HepG2 (cell line): ENCODE measurements at regions not wholly inside any gene's neighbourhood (a gene's known extent, or its start where the extent isn't known, plus 50 kb on each side); places are given as distances from the start of the nearest gene placed in this dataset.
A peak's percentile ranks its signal among the peaks of the same experiment; 100 is the strongest.

Experiments used
- ATAC-seq: fragments of 200-7000 bp; cut with Tn5 transposase; 3 replicates; pipeline ENCODE4 v1.9.1; 2020; ENCODE audit warnings: mild to moderate bottlenecking, moderate library complexity
- BruUV-seq: library from RNA; stranded (reverse); fragments of 400-500 nt; replicated peaks from 2 replicates; lab custom pipeline; 2021; lab: Mats Ljungman, UMichigan
- CTCF ChIA-PET: fragments of 300-600 bp; formaldehyde crosslinking; extraction: SDS; loops from one replicate; lab custom pipeline; 2021; ENCODE audit warnings: low total read pairs, inconsistent platforms, low intra/inter-chr PET ratio; lab: Yijun Ruan, JAX
- POLR2A ChIA-PET: fragments of 350-600 bp; sonication (Branson Sonifier 250); formaldehyde crosslinking; loops from one replicate; lab custom pipeline; 2020; ENCODE audit warnings: antibody characterized with exemption, inconsistent platforms; lab: Yijun Ruan, JAX
- DNase-seq: peaks from one replicate; pipeline ENCODE4 v3.0.0-alpha.2; 2015; ENCODE audit warnings: low spot score
- FAIRE-seq: peaks from 3 replicates; lab custom pipeline; 2011; peaks lifted over from hg19 to GRCh38; lab: Jason Lieb, UNC
- H2AFZ ChIP-seq: one replicate; pipeline ENCODE4 v1.6.1; 2011; ENCODE audit warnings: low read length, inconsistent platforms
- H3K27ac ChIP-seq: fragments of 300-600 bp; 3 replicates; pipeline ENCODE4 v1.8.0; 2011; ENCODE audit warnings: mixed run types, mild to moderate bottlenecking, mixed read lengths, low read length, inconsistent platforms; ENCODE audit not compliant: insufficient read depth; ENCODE audit errors: extremely low read length
- H3K27me3 ChIP-seq, 2 experiments: fragments of 200-600 bp in 1 of 2; 2 replicates in 1 of 2; 3 replicates in 1 of 2; pipeline versions ENCODE4 v1.6.0 to v1.8.0; 2011; ENCODE audit warnings: low read length in 2 of 2, mild to moderate bottlenecking in 2 of 2, moderate library complexity in 2 of 2, inconsistent platforms in 1 of 2; ENCODE audit not compliant: insufficient read depth in 2 of 2, control insufficient read depth in 1 of 2
- H3K36me3 ChIP-seq, 2 experiments: fragments of 200-600 bp in 1 of 2; replicated peaks in 1 of 2; 2 replicates in 1 of 2; 3 replicates in 1 of 2; pipeline versions ENCODE4 v1.5.1 to v1.8.0; 2011; ENCODE audit warnings: low read length in 2 of 2, inconsistent platforms in 1 of 2; ENCODE audit not compliant: insufficient read depth in 2 of 2, control insufficient read depth in 1 of 2
- H3K4me1 ChIP-seq: 2 replicates; pipeline ENCODE4 v1.5.1; 2012; ENCODE audit warnings: low read length, inconsistent platforms; ENCODE audit not compliant: insufficient read depth
- H3K4me2 ChIP-seq: 2 replicates; pipeline ENCODE4 v1.6.0; 2011; ENCODE audit warnings: low read depth, low read length, inconsistent platforms
- H3K4me3 ChIP-seq, 3 experiments: fragments of 200-600 bp in 1 of 3; sonication (generic), shearing (Covaris generic) in 1 of 3; replicated peaks in 1 of 3; 2 replicates each; pipeline ENCODE4 v1.5.1; 2011 to 2016; ENCODE audit warnings: low read length in 3 of 3, inconsistent platforms in 2 of 3, low read depth in 2 of 3, mild to moderate bottlenecking in 2 of 3, control low read depth in 1 of 3, mixed read lengths in 1 of 3; ENCODE audit not compliant: insufficient read depth in 1 of 3
- H3K79me2 ChIP-seq: one replicate; pipeline ENCODE4 v1.6.1; 2011; ENCODE audit warnings: low read length, inconsistent platforms; ENCODE audit not compliant: insufficient read depth
- H3K9ac ChIP-seq: 2 replicates; pipeline ENCODE4 v1.6.0; 2011; ENCODE audit warnings: mild to moderate bottlenecking, low read depth, low read length, inconsistent platforms; ENCODE audit not compliant: insufficient read depth
- H3K9me3 ChIP-seq: 2 replicates; pipeline ENCODE4 v1.5.1; 2012; ENCODE audit warnings: mild to moderate bottlenecking, low read length
- H4K20me1 ChIP-seq: 2 replicates; pipeline ENCODE4 v1.6.0; 2011; ENCODE audit warnings: inconsistent platforms, mild to moderate bottlenecking, low read length, moderate library complexity; ENCODE audit not compliant: insufficient read depth
- CTCF ChIP-seq: sonication (generic); formaldehyde crosslinking; IDR thresholded peaks from 2 replicates; pipeline ENCODE4 v1.5.0; 2020; ENCODE audit warnings: mild to moderate bottlenecking, missing genetic modification reagents, moderate library complexity
- FOXM1 ChIP-seq: sonication (generic); formaldehyde crosslinking; IDR thresholded peaks from 2 replicates; pipeline ENCODE4 v1.5.0; 2020; ENCODE audit warnings: missing genetic modification reagents
- GFI1 ChIP-seq: sonication (generic); formaldehyde crosslinking; IDR thresholded peaks from 2 replicates; pipeline ENCODE4 v1.5.0; 2020; ENCODE audit warnings: missing genetic modification reagents, mild to moderate bottlenecking, borderline replicate concordance
- MZF1 ChIP-seq: sonication (generic); formaldehyde crosslinking; IDR thresholded peaks from 2 replicates; pipeline ENCODE4 v1.8.1; 2023; ENCODE audit warnings: mild to moderate bottlenecking, missing genetic modification reagents, borderline replicate concordance
- RAD21 ChIP-seq: fragments of 450-650 bp; formaldehyde crosslinking; IDR thresholded peaks from 2 replicates; pipeline ENCODE4 v1.5.0; 2020; ENCODE audit warnings: mild to moderate bottlenecking
- SMC3 ChIP-seq: IDR thresholded peaks from 2 replicates; pipeline ENCODE4 v1.6.1; 2011; ENCODE audit warnings: low read length, improper control_type of control experiment
- STAG1 ChIP-seq: sonication (generic); formaldehyde crosslinking; IDR thresholded peaks from 2 replicates; pipeline ENCODE4 v1.4.0; 2020; ENCODE audit warnings: missing genetic modification reagents
- ZNF746 ChIP-seq: sonication (generic); formaldehyde crosslinking; IDR thresholded peaks from 2 replicates; pipeline ENCODE4 v1.8.0; 2022; ENCODE audit warnings: mild to moderate bottlenecking, missing genetic modification reagents
- ZNF788 ChIP-seq: sonication (generic); formaldehyde crosslinking; IDR thresholded peaks from 2 replicates; pipeline ENCODE4 v1.5.0; 2020; ENCODE audit warnings: mild to moderate bottlenecking, missing genetic modification reagents, borderline replicate concordance
- WGBS: methylation state at CpG from one replicate; pipeline ENCODE4 v1.1.6; 2017; ENCODE audit warnings: low lambda C conversion rate; 5-methylcytosine and 5-hydroxymethylcytosine counted together
- in situ Hi-C: cut with HindIII; loops from 2 replicates; pipeline ENCODE4 v1.10.0; 2017; ENCODE audit warnings: low pct_unique_long_range_greater_than_20kb; ENCODE audit not compliant: extremely low pct_ligation_motif_present
- intact Hi-C: fragments of 100-400 bp; cut with micrococcal nuclease; formaldehyde crosslinking; loops from one replicate; pipeline ENCODE4 v1.10.0; 2022; ENCODE audit not compliant: unreplicated experiment

- WGBS = 19% methylated on average over 4 of the region's 4 CpGs
- BruUV-seq = no TSS peak
- ATAC-seq = no peak
Measured at GRCh38 chr4:27316176-27316575, 455.5 kb downstream of the STIM2 start.

GRCh38 chr4:27318740-27319139, 458.1 kb downstream of the STIM2 start:
- no peak overlapping the region for H3K4me3 ChIP-seq
- no peak overlapping the region for H3K4me2 ChIP-seq
- POLR2A ChIA-PET = no interaction called here
- FAIRE-seq (peak; percentile 73), DNase-seq (peak; percentile 22), ATAC-seq (peak; percentile 84)
- H3K79me2 ChIP-seq = no peaks in the 10 kb centered on the region
- no peaks in the 10 kb centered on the region for H3K36me3 ChIP-seq
- no peaks in the 10 kb centered on the region for H4K20me1 ChIP-seq
- in situ Hi-C loops (loop anchor here (5.0 kb wide), 1 partner anchor 271 kb away; no protein-coding TSS in a partner anchor), intact Hi-C loops (loop anchor here (1.0 kb wide), 2 partner anchors 142 to 270 kb away; no protein-coding TSS in a partner anchor)
- 3% methylated on average over 6 of the region's 6 CpGs for WGBS
- no peak overlapping the region for H3K9ac ChIP-seq
- no peaks in the 10 kb centered on the region for H3K9me3 ChIP-seq
- CTCF ChIA-PET = interaction anchor here (2.0 kb wide), 1 partner anchor 271 kb away, joined by 18 read pairs; no protein-coding TSS in a partner anchor
- no peak overlapping the region for H3K27ac ChIP-seq
- H3K4me1 ChIP-seq = no peaks in the 10 kb centered on the region
- TF ChIP-seq STAG1 (CRISPR knock-in tag) = peak; percentile 70
- no peak for TF ChIP-seq MZF1 (CRISPR knock-in tag)
- TF ChIP-seq ZNF788 (CRISPR knock-in tag) = no peak
- 0 out of 2 replicates have a peak, but pooled peaks have one; percentile 26 for TF ChIP-seq RAD21 (CRISPR knock-in tag)
- peak; percentile 74 for TF ChIP-seq SMC3
- peak; percentile 66 for TF ChIP-seq CTCF (CRISPR knock-in tag)
- no peaks in the 10 kb centered on the region for H3K27me3 ChIP-seq
- no peak overlapping the region for H2AFZ ChIP-seq
- BruUV-seq = no TSS peak

More at GRCh38 chr4:27316176-27316575, 455.5 kb downstream of the STIM2 start:
- DNase-seq = no peak
- TF ChIP-seq GFI1 (CRISPR knock-in tag) (no peak), FOXM1 (CRISPR knock-in tag) (no peak), ZNF746 (CRISPR knock-in tag) (no peak)
- TF ChIP-seq, all 625 proteins: peak for 0
- Histone ChIP-seq H3K79me2 (no peaks in the 10 kb centered on the region), H3K4me1 (no peaks in the 10 kb centered on the region), H3K4me2 (no peak overlapping the region), H4K20me1 (no peaks in the 10 kb centered on the region), H3K27ac (no peak overlapping the region), H3K9me3 (no peaks in the 10 kb centered on the region), H3K9ac (no peak overlapping the region), H2AFZ (no peak overlapping the region), H3K27me3 (no peaks in the 10 kb centered on the region), H3K4me3 (no peak overlapping the region), H3K36me3 (no peaks in the 10 kb centered on the region)
- CTCF ChIA-PET = no interaction called here
- POLR2A ChIA-PET = no interaction called here
- intact Hi-C loops (no loop called here), in situ Hi-C loops (loop anchor here (5.0 kb wide), 1 partner anchor 269 kb away; no protein-coding TSS in a partner anchor)
- FAIRE-seq = no peak
